GM12878 (cell line): ENCODE measurements at regions not wholly inside any gene's neighbourhood (a gene's known extent, or its start where the extent isn't known, plus 50 kb on each side); places are given as distances from the start of the nearest gene placed in this dataset.

Experiments used
- CREB1 ChIP-seq: IDR thresholded peaks from 2 replicates; pipeline ENCODE4 v1.6.1; 2012; ENCODE audit warnings: low read depth, mild to moderate bottlenecking, inconsistent platforms
- EZH2 ChIP-seq: IDR thresholded peaks from 2 replicates; pipeline ENCODE4 v1.6.1; 2012; ENCODE audit warnings: low read depth, mild to moderate bottlenecking, control low read depth, inconsistent platforms, low read length, borderline replicate concordance; ENCODE audit not compliant: control insufficient read depth
- KDM1A ChIP-seq: fragments of 200-600 bp; sonication (generic); IDR thresholded peaks from 2 replicates; pipeline ENCODE4 v1.6.1; 2016; ENCODE audit warnings: borderline replicate concordance
- MYC ChIP-seq: IDR thresholded peaks from 2 replicates; pipeline ENCODE4 v1.6.1; 2011; ENCODE audit warnings: mild to moderate bottlenecking, low read length, moderate library complexity, inconsistent platforms; ENCODE audit not compliant: insufficient read depth, insufficient replicate concordance, insufficient read length, severe bottlenecking
- NFIC ChIP-seq: IDR thresholded peaks from 2 replicates; pipeline ENCODE4 v1.6.1; 2012; ENCODE audit warnings: low read depth, mild to moderate bottlenecking, inconsistent platforms, low read length, moderate library complexity
- POLR2A ChIP-seq: IDR thresholded peaks from 2 replicates; pipeline ENCODE4 v1.6.1; 2011; ENCODE audit warnings: low read depth, mild to moderate bottlenecking, low read length
- STAT1 ChIP-seq: fragments of 450-650 bp; conservative IDR thresholded peaks from 2 replicates; pipeline ENCODE4 v1.6.1; 2014; ENCODE audit warnings: antibody characterized with exemption, mild to moderate bottlenecking
- YY1 ChIP-seq: IDR thresholded peaks from 2 replicates; pipeline ENCODE4 v1.6.1; 2011; ENCODE audit warnings: low read depth, mild to moderate bottlenecking, low read length
- ZNF24 ChIP-seq: fragments of 450-650 bp; IDR thresholded peaks from 2 replicates; pipeline ENCODE4 v1.6.1; 2017; ENCODE audit warnings: antibody characterized with exemption, mild to moderate bottlenecking
- TF ChIP-seq, protein P1 (sequence below), 3 experiments: IDR thresholded peaks in 2 of 3; conservative IDR thresholded peaks in 1 of 3; 2 replicates each; pipeline ENCODE4 v1.5.1; 2011; ENCODE audit warnings: low read depth in 3 of 3, low read length in 3 of 3, mild to moderate bottlenecking in 3 of 3, control low read depth in 2 of 3, moderate library complexity in 2 of 3, inconsistent platforms in 1 of 3, mixed read lengths in 1 of 3; ENCODE audit not compliant: control insufficient read depth in 2 of 3, insufficient read depth in 1 of 3; ENCODE audit errors: extremely low read depth in 1 of 3
- TF ChIP-seq, protein P2 (sequence below): fragments of 450-650 bp; IDR thresholded peaks from 2 replicates; pipeline ENCODE4 v1.6.1; 2017; ENCODE audit warnings: low read depth, mild to moderate bottlenecking, moderate library complexity

DNA sequence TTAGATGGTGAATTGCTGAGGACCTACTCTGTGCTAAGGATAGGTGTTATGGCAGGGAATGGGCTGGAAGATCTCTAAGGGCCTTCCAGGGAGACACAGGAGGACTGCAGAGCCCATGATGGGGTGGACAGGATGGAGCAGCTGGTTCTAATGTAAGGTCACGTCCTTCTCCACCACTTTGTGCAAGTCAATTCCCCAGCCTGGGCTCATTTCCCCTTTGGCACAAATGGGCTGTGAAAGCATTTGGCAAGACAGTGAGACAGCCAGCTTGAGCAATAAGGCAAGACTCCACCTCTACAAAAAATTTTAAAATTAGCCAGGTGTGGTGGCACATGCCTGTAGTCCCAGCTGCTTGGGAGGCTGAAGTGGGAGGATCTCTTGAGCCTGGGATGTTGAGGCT lies 81.4 kb upstream of the THY1 start:
- no peak for TF ChIP-seq ZNF24
- TF ChIP-seq STAT1 = no peak
- TF ChIP-seq, protein P1, sequence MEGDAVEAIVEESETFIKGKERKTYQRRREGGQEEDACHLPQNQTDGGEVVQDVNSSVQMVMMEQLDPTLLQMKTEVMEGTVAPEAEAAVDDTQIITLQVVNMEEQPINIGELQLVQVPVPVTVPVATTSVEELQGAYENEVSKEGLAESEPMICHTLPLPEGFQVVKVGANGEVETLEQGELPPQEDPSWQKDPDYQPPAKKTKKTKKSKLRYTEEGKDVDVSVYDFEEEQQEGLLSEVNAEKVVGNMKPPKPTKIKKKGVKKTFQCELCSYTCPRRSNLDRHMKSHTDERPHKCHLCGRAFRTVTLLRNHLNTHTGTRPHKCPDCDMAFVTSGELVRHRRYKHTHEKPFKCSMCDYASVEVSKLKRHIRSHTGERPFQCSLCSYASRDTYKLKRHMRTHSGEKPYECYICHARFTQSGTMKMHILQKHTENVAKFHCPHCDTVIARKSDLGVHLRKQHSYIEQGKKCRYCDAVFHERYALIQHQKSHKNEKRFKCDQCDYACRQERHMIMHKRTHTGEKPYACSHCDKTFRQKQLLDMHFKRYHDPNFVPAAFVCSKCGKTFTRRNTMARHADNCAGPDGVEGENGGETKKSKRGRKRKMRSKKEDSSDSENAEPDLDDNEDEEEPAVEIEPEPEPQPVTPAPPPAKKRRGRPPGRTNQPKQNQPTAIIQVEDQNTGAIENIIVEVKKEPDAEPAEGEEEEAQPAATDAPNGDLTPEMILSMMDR (IDR thresholded peaks at IDR 0.05 in 2 of 3, conservative IDR thresholded peaks at IDR 0.05 in 1 of 3; ENCODE audit: control insufficient read depth in 2 of 3, extremely low read depth in 1 of 3, insufficient read depth in 1 of 3, low read depth in 3 of 3, low read length in 3 of 3) = no peak
- no peak for TF ChIP-seq KDM1A
- TF ChIP-seq EZH2 = no peak
- no peak for TF ChIP-seq CREB1
- TF ChIP-seq MYC = no peak
- TF ChIP-seq YY1 = no peak
- TF ChIP-seq POLR2A = no peak
- TF ChIP-seq NFIC = no peak
- TF ChIP-seq, protein P2, sequence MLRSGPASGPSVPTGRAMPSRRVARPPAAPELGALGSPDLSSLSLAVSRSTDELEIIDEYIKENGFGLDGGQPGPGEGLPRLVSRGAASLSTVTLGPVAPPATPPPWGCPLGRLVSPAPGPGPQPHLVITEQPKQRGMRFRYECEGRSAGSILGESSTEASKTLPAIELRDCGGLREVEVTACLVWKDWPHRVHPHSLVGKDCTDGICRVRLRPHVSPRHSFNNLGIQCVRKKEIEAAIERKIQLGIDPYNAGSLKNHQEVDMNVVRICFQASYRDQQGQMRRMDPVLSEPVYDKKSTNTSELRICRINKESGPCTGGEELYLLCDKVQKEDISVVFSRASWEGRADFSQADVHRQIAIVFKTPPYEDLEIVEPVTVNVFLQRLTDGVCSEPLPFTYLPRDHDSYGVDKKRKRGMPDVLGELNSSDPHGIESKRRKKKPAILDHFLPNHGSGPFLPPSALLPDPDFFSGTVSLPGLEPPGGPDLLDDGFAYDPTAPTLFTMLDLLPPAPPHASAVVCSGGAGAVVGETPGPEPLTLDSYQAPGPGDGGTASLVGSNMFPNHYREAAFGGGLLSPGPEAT = no peak
